Upper lobe of right lung (tissue), 1 donor: ENCODE measurements at regions not wholly inside any gene's neighbourhood (a gene's known extent, or its start where the extent isn't known, plus 50 kb on each side); places are given as distances from the start of the nearest gene placed in this dataset.

ENCODE experiments used
- ATAC-seq: fragments of 200-7000 bp; cut with Tn5 transposase; one replicate; pipeline ENCODE4 v1.9.1; 2020; ENCODE audit warnings: mild to moderate bottlenecking, moderate library complexity
- DNase-seq: peaks from one replicate; pipeline ENCODE4 v3.0.0-alpha.2; 2020
- H3K27ac ChIP-seq: fragments of 200-600 bp; one replicate; pipeline ENCODE4 v1.8.0; 2022
- H3K27me3 ChIP-seq: fragments of 200-600 bp; one replicate; pipeline ENCODE4 v1.8.0; 2022; ENCODE audit warnings: mild to moderate bottlenecking
- H3K36me3 ChIP-seq: fragments of 200-600 bp; one replicate; pipeline ENCODE4 v1.8.0; 2022
- H3K4me1 ChIP-seq: fragments of 200-600 bp; one replicate; pipeline ENCODE4 v1.8.0; 2022
- H3K4me3 ChIP-seq: fragments of 200-600 bp; one replicate; pipeline ENCODE4 v1.8.0; 2022; ENCODE audit warnings: mild to moderate bottlenecking
- H3K9me3 ChIP-seq: fragments of 200-600 bp; one replicate; pipeline ENCODE4 v1.8.0; 2022
- intact Hi-C: fragments of 100-400 bp; cut with DNase I; formaldehyde crosslinking; loops from one replicate; pipeline ENCODE4 v1.11.0; 2022
- TF ChIP-seq, protein P1 (sequence below): fragments of 200-600 bp; IDR thresholded peaks from one replicate; pipeline ENCODE4 v1.8.0; 2022; ENCODE audit warnings: antibody characterized with exemption
- donor health status: DM: no; HTN: yes; CAD: no; lungs with severe emphysema.

DNA sequence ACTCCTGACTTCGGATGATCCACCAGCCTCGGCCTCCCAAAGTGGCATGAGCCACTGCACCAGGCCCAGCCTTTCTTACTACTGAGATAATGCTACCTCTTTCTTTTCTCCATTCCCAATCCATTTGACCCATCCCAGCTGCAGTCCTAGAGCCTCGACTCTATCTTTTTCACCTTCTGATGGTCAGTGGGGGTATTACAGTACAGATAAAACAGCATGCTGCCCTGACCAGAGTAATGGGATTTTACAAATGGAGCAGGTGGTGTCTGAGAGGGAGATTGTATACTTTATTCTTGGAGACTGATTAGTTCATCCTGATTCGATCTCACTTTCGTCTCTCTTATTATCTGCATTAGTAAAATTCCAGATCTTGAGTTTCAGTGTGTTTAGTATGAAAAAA, 238.6 kb upstream of the TNP1 start:
- TF ChIP-seq, protein P1, sequence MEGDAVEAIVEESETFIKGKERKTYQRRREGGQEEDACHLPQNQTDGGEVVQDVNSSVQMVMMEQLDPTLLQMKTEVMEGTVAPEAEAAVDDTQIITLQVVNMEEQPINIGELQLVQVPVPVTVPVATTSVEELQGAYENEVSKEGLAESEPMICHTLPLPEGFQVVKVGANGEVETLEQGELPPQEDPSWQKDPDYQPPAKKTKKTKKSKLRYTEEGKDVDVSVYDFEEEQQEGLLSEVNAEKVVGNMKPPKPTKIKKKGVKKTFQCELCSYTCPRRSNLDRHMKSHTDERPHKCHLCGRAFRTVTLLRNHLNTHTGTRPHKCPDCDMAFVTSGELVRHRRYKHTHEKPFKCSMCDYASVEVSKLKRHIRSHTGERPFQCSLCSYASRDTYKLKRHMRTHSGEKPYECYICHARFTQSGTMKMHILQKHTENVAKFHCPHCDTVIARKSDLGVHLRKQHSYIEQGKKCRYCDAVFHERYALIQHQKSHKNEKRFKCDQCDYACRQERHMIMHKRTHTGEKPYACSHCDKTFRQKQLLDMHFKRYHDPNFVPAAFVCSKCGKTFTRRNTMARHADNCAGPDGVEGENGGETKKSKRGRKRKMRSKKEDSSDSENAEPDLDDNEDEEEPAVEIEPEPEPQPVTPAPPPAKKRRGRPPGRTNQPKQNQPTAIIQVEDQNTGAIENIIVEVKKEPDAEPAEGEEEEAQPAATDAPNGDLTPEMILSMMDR = no peak
- intact Hi-C loops = no loop called here
- Histone ChIP-seq H3K4me3 (no peak overlapping the region), H3K27me3 (no peaks in the 10 kb centered on the region), H3K9me3 (no peaks in the 10 kb centered on the region), H3K4me1 (no peaks in the 10 kb centered on the region), H3K27ac (no peak overlapping the region), H3K36me3 (no peaks in the 10 kb centered on the region)
- ATAC-seq = no peak
- no peak for DNase-seq

DNA sequence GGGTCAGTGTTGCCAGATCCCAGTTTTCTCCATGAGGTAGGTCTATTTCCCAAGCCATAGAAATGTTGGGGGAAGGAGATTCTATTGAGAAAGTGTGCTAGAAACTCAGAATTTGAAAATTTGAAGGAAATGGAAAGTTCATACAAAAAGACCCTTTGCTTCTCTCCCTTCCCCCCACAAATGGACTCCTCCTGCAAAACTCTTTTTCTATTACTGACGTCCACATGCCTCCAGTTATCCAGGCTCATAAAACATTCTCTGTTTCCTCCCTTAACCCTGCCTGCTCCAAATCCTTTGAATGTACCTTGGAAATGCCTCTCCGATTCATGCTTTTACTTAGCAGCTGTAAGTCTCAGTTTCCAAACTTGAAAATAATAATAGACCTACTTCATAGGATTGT, 237.5 kb upstream of the TNP1 start:
- Histone ChIP-seq H3K9me3 (no peaks in the 10 kb centered on the region), H3K27me3 (no peaks in the 10 kb centered on the region), H3K4me1 (no peaks in the 10 kb centered on the region), H3K36me3 (no peaks in the 10 kb centered on the region), H3K27ac (no peak overlapping the region), H3K4me3 (no peak overlapping the region)
- TF ChIP-seq, protein P1 = no peak
- intact Hi-C loops = no loop called here
- DNase-seq = no peak
- ATAC-seq = no peak

DNA sequence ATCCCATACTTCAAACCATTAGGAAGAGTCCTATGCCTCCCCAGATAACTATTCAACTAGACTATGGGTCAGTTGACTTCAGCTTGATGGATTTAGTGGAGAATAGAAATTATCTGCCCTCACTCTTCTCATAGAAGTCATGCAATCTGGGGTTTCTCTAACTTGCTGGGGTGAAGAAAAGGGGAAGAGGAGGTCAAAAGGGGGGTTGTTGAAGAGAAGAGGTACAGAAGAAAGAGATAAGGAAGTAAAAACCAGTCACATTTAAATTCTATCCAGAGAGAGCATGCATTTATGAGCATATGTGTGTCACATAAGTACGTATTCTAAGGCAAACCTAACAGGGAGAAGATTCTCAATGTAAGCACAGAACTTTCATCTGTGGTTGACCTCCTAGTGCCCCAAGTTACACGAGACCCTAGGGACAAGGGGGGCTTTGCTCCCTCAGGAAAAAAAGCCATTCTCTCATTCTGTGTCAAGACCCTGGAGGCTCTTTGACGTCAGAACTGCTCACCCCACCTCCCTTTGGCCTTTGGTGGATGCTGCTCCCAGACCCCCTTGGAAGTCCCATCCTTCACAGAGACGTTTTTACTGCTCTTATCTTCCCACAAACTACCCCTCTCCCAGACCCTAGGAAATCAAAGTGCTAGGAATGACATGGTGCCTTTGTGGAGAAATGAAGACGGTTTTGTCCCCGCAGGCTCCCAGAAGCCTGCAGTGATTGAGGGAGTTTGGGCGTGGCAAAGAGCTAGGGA, 236.8 kb upstream of the TNP1 start:
- TF ChIP-seq, protein P1 = no peak
- ATAC-seq = no peak
- Histone ChIP-seq H3K36me3 (no peaks in the 10 kb centered on the region), H3K9me3 (no peaks in the 10 kb centered on the region), H3K4me3 (no peak overlapping the region), H3K4me1 (no peaks in the 10 kb centered on the region), H3K27me3 (no peaks in the 10 kb centered on the region), H3K27ac (no peak overlapping the region)
- intact Hi-C loops = no loop called here
- no peak for DNase-seq

DNA sequence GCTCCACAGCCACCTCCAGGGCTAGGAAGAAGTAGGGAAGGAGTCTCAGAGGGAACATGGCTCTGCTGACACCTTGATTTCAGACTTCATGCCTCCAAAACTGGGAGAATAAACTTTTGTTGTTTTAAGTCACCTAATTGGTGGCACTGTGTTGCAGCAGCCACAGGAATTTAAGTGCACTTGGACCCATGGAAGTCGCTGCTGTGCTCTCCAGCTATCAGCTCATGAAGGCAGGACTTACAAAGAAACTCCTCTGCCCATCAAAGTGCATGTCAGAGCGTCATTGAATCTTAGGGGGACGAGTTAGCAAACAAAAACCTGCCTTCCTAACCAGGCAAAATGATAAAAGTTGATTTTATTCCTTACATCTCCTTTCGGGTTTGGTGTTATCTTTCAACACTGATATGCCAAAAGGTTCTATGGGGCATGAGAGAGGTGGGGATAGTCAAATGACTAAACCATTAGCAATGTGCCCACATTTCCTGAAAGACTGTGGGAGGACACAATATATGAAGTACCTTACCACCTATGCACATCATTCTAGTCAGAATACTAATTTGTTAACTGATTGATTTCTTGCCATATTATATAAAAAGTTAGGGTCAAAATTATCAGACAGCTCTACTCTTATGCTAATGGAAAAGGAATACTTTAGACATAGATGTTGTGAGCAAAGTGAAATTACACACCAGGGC, 235.8 kb upstream of the TNP1 start:
- Histone ChIP-seq H3K4me1 (no peaks in the 10 kb centered on the region), H3K27ac (no peak overlapping the region), H3K4me3 (no peak overlapping the region), H3K9me3 (no peaks in the 10 kb centered on the region), H3K36me3 (no peaks in the 10 kb centered on the region), H3K27me3 (no peaks in the 10 kb centered on the region)
- TF ChIP-seq, protein P1 = no peak
- DNase-seq (no peak), ATAC-seq (no peak)
- intact Hi-C loops = no loop called here

DNA sequence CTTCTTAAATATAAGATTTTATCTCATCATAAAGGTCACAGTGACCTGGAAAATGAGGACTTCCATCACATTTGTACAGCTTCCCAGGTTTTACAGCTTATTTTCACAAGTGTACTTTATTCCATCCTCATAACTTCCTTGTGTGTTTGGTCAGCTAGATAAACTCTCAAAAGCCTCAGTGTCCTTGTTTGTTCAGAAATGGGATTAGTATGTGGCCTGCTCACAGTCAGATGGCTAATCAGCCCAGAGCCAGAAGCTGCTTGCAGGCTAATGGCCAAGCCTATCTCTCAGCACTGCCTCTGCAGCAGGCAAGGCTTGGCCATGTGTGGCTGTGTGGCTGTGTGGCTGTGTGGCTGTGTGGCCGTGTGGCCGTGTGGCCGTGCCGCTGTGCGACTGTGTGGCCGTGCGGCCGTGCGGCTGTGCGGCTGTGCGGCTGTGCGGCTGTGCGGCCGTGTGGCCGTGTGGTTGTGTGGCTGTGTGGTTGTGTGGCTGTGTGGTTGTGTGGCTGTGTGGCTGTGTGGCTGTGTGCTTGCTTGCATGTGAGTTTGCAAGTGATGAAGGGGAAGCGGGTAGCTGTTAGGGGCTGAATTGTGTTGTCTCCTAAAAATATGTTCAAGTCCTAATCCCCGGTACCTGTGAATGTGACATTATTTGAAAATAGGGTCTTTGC, 233.0 kb upstream of the TNP1 start:
- H3K9me3 ChIP-seq = no peaks in the 10 kb centered on the region
- TF ChIP-seq, protein P1 = no peak
- intact Hi-C loops = no loop called here

More for the DNA sequence above, 233.0 kb upstream of the TNP1 start:
- DNase-seq (no peak), ATAC-seq (no peak)
- Histone ChIP-seq H3K4me1 (no peaks in the 10 kb centered on the region), H3K27me3 (no peaks in the 10 kb centered on the region), H3K27ac (no peak overlapping the region), H3K4me3 (no peak overlapping the region), H3K36me3 (no peaks in the 10 kb centered on the region)
